ENCODE measurements at regions not wholly inside any gene's neighbourhood (a gene's known extent, or its start where the extent isn't known, plus 50 kb on each side); places are given as distances from the start of the nearest gene placed in this dataset.

DNA sequence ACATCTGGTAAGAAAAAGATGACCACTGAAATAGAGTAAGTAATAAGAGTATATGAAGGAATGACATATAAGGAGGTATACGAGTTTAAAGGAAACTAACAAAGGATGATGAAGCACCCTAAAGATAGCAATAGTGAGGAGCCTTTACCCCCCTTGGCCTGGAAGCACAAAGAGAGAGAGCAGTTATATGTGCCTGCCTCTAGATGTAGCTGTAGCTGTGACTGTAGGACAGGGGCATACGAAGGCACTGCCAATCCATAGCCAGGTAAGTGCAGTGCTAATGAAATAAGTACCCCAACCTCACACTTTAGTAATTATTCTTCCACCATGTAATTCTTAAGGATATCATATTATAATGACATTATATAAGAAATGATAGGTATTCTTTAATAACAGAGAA lies 90.1 kb upstream of the FKBP1C start:
- no peak overlapping the region for H3K4me3 ChIP-seq (ENCODE audit: low read length)
- peak; percentile 2 for DNase-seq (ENCODE audit: low read depth)
- TF ChIP-seq, protein P1, sequence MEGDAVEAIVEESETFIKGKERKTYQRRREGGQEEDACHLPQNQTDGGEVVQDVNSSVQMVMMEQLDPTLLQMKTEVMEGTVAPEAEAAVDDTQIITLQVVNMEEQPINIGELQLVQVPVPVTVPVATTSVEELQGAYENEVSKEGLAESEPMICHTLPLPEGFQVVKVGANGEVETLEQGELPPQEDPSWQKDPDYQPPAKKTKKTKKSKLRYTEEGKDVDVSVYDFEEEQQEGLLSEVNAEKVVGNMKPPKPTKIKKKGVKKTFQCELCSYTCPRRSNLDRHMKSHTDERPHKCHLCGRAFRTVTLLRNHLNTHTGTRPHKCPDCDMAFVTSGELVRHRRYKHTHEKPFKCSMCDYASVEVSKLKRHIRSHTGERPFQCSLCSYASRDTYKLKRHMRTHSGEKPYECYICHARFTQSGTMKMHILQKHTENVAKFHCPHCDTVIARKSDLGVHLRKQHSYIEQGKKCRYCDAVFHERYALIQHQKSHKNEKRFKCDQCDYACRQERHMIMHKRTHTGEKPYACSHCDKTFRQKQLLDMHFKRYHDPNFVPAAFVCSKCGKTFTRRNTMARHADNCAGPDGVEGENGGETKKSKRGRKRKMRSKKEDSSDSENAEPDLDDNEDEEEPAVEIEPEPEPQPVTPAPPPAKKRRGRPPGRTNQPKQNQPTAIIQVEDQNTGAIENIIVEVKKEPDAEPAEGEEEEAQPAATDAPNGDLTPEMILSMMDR (IDR thresholded peaks at IDR 0.05; ENCODE audit: insufficient read depth, low read depth, low read length, missing control alignments): no peak

DNA sequence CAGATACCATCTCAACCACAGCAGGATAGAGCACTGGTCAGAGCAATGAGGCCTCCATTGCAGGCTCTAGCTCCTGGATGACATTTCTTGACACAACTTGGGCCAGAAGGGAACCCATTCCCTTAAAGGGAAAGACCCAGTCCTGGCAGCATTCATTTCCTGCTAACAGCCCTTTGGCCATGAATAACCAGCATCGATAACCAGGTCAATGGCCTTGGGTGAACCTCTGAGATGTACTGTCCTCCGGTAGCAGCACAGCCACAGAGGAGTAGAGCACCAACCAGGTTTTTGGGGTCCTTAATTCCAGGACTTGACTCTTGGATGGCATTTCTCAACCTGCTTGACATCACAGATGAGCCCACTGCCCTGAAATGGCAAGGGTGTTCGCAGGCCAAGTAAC lies 71.2 kb upstream of the FKBP1C start:
- TF ChIP-seq, protein P1 (IDR thresholded peaks at IDR 0.05; ENCODE audit: insufficient read depth, low read depth, low read length, missing control alignments): no peak
- H3K4me3 ChIP-seq (ENCODE audit: low read length): no peak overlapping the region
- DNase-seq (ENCODE audit: low read depth): no peak

DNA sequence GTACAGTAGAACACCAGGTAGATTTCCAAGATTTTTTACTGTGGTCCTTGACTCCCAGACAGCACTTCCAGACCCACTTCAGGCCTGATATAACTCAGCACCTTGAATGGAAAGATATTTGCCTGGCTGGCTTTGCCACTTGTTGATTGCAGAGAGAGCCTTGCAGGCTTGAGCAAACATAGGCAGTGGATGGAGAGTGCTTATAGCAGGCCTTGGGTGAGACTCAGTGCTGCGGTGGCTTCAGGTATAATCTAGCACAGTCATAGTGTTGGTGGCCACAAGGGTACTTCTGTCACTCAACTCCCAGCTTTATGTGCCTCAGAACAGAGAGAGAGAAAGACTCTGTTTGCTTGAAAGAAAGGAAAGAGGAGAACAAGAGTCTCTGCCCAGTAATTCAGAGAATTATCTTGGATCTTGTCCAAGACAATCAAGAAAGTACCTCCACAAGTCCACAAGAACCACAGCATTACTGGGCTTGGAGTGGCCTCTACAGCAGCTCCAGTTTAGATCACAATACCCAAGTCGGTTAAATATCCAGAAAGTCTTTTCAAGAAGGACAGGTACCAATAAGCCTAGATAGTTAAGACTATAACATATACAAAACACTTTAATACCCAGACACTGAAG lies 70.5 kb upstream of the FKBP1C start:
- DNase-seq (ENCODE audit: low read depth): no peak
- TF ChIP-seq, protein P1 (IDR thresholded peaks at IDR 0.05; ENCODE audit: insufficient read depth, low read depth, low read length, missing control alignments): no peak
- H3K4me3 ChIP-seq (ENCODE audit: low read length): no peak overlapping the region

DNA sequence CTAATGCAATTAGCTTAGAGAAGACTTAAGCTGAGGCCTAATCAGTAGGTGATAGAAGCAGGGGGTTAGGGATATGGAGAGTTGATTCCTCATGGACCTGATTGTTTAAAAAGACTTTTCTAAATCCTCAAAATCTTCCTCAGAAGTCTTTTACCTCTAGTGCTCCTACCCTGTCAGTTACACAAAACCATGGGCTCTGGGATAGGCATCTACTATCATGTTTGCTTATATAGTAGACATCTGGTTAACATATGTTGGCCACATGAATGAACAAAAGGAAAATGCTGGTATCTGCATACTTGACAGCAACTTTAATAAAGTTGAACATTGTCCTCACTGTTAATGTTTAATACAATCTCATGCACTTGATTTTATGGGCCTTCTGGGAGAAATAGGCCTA lies 61.5 kb upstream of the FKBP1C start:
- TF ChIP-seq, protein P1 (IDR thresholded peaks at IDR 0.05; ENCODE audit: insufficient read depth, low read depth, low read length, missing control alignments): no peak
- no peak for DNase-seq (ENCODE audit: low read depth)
- H3K4me3 ChIP-seq (ENCODE audit: low read length): no peak overlapping the region

DNA sequence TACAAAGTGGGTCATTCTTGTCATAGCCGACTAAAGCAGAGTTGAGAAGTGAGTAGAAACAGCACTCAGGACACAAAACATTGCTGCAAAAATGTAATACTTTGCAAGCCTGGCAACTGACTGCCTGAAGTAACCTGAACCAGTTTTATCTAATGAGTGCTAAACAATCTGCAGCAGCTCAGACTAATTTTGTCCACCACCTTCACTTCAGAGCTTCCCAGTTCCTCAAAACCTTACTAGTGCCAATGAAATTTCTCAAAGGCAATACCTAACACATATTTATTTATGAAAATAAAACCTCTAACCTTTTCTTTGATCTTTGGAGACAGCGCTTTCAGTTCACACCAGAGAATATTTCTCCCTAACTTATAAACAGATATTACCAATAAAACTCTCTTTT lies 56.7 kb upstream of the FKBP1C start:
- H3K4me3 ChIP-seq (ENCODE audit: low read length): no peak overlapping the region
- TF ChIP-seq, protein P1 (IDR thresholded peaks at IDR 0.05; ENCODE audit: insufficient read depth, low read depth, low read length, missing control alignments): no peak
- DNase-seq (ENCODE audit: low read depth): no peak

Measured in epithelial cell of esophagus (primary cell).